H1 (cell line): ENCODE measurements at regions not wholly inside any gene's neighbourhood (a gene's known extent, or its start where the extent isn't known, plus 50 kb on each side); places are given as distances from the start of the nearest gene placed in this dataset.
A peak's percentile ranks its signal among the peaks of the same experiment; 100 is the strongest.

Source experiments
- CTCF ChIA-PET: fragments of 300-600 bp; sonication (Branson Sonifier 250); formaldehyde crosslinking; loops from one replicate; lab custom pipeline; 2021; ENCODE audit not compliant: partially characterized antibody; lab: Charles Lee
- POLR2A ChIA-PET: fragments of 300-600 bp; sonication (Branson Sonifier 250); formaldehyde crosslinking; loops from one replicate; lab custom pipeline; 2021; ENCODE audit warnings: inconsistent platforms; ENCODE audit not compliant: partially characterized antibody; lab: Charles Lee
- DNase-seq, 2 experiments: peaks; one replicate each; pipeline versions ENCODE4 v3.0.0 to v3.0.0-alpha.2; 2010 to 2022; ENCODE audit warnings: low spot score in 2 of 2, low read depth in 1 of 2, mixed read lengths in 1 of 2
- FAIRE-seq: peaks from 2 replicates; lab custom pipeline; 2011; peaks lifted over from hg19 to GRCh38; lab: Jason Lieb, UNC
- H2AFZ ChIP-seq: 2 replicates; pipeline ENCODE4 v1.8.1; 2012; ENCODE audit warnings: low read length, inconsistent platforms
- H2AK5ac ChIP-seq: 2 replicates; pipeline ENCODE4 v1.6.1; 2013; ENCODE audit warnings: low read depth, low read length
- H2BK120ac ChIP-seq: replicated peaks from 2 replicates; pipeline ENCODE3; 2013; ENCODE audit warnings: low read depth, low read length, inconsistent platforms
- H2BK12ac ChIP-seq: 2 replicates; pipeline ENCODE4 v1.6.1; 2013; ENCODE audit warnings: low read depth, low read length
- H2BK15ac ChIP-seq: 2 replicates; pipeline ENCODE4 v1.6.1; 2013; ENCODE audit warnings: low read length
- H2BK20ac ChIP-seq: 2 replicates; pipeline ENCODE4 v1.6.1; 2013; ENCODE audit warnings: low read length
- H2BK5ac ChIP-seq: 2 replicates; pipeline ENCODE4 v1.6.1; 2013; ENCODE audit warnings: low read depth, low read length
- H3K14ac ChIP-seq: 2 replicates; pipeline ENCODE4 v1.6.1; 2013; ENCODE audit warnings: inconsistent platforms; ENCODE audit not compliant: insufficient read length
- H3K18ac ChIP-seq: 2 replicates; pipeline ENCODE4 v1.6.1; 2013; ENCODE audit warnings: low read length; ENCODE audit errors: extremely low read depth
- H3K23ac ChIP-seq: 2 replicates; pipeline ENCODE4 v1.6.1; 2013; ENCODE audit warnings: inconsistent platforms; ENCODE audit not compliant: insufficient read length
- H3K23me2 ChIP-seq: 2 replicates; pipeline ENCODE4 v1.6.1; 2013; ENCODE audit warnings: low read depth, low read length
- H3K27ac ChIP-seq: 2 replicates; pipeline ENCODE4 v1.6.1; 2011; ENCODE audit warnings: low read depth, low read length, inconsistent platforms
- H3K27me3 ChIP-seq, 4 experiments: replicated peaks in 1 of 4; 1 replicate in 1 of 4; 2 replicates in 3 of 4; pipeline versions ENCODE4 v1.6.1 to v1.8.1; 2011 to 2013; ENCODE audit warnings: low read length in 3 of 4, mild to moderate bottlenecking in 3 of 4, inconsistent platforms in 2 of 4, mixed read lengths in 2 of 4, moderate library complexity in 1 of 4; ENCODE audit not compliant: control insufficient read depth in 3 of 4, insufficient read depth in 3 of 4; ENCODE audit errors: extremely low read depth in 1 of 4
- H3K36me3 ChIP-seq, 4 experiments: 2 replicates each; pipeline versions ENCODE4 v1.6.1 to v1.8.1; 2011 to 2013; ENCODE audit warnings: mild to moderate bottlenecking in 4 of 4, low read length in 3 of 4, moderate library complexity in 2 of 4, control low read depth in 1 of 4, inconsistent platforms in 1 of 4; ENCODE audit not compliant: insufficient read depth in 4 of 4, control insufficient read depth in 2 of 4
- H3K4ac ChIP-seq: replicated peaks from 2 replicates; pipeline ENCODE3; 2013; ENCODE audit warnings: low read length, low read depth, mixed read lengths, inconsistent platforms; ENCODE audit not compliant: insufficient read length
- H3K4me1 ChIP-seq, 4 experiments: replicated peaks in 1 of 4; 1 replicate in 1 of 4; 2 replicates in 3 of 4; pipeline versions ENCODE4 v1.6.1 to v1.8.1; 2011 to 2013; ENCODE audit warnings: low read length in 3 of 4, inconsistent platforms in 2 of 4, mixed read lengths in 1 of 4; ENCODE audit not compliant: insufficient read depth in 4 of 4, control insufficient read depth in 3 of 4
- H3K4me2 ChIP-seq, 2 experiments: 2 replicates each; pipeline versions ENCODE4 v1.6.1 to v1.8.1; 2011 to 2013; ENCODE audit warnings: low read depth in 2 of 2, low read length in 2 of 2, control low read depth in 1 of 2, inconsistent platforms in 1 of 2, mild to moderate bottlenecking in 1 of 2; ENCODE audit not compliant: insufficient read depth in 1 of 2
- H3K4me3 ChIP-seq, 4 experiments: fragments of 200-600, 300-600 bp in 1 of 4; sonication (generic), shearing (Covaris generic), sonication (Bioruptor Twin) in 1 of 4; 2 replicates each; pipeline versions ENCODE4 v1.5.1 to v1.8.1; 2011 to 2016; ENCODE audit warnings: low read length in 4 of 4, low read depth in 3 of 4, control low read depth in 2 of 4, inconsistent platforms in 2 of 4, mild to moderate bottlenecking in 2 of 4, mixed read lengths in 1 of 4, moderate library complexity in 1 of 4; ENCODE audit not compliant: insufficient read depth in 2 of 4; ENCODE audit errors: extremely low read depth in 1 of 4
- H3K56ac ChIP-seq: replicated peaks from 2 replicates; pipeline ENCODE3; 2013; ENCODE audit warnings: low read depth, mild to moderate bottlenecking, mixed read lengths, low read length, inconsistent platforms; ENCODE audit not compliant: insufficient read length
- H3K79me1 ChIP-seq: 2 replicates; pipeline ENCODE4 v1.6.1; 2013; ENCODE audit warnings: low read depth, low read length, control low read depth
- H3K79me2 ChIP-seq, 2 experiments: 2 replicates each; pipeline versions ENCODE4 v1.6.1 to v1.8.1; 2012 to 2013; ENCODE audit warnings: low read length in 2 of 2, mild to moderate bottlenecking in 2 of 2, inconsistent platforms in 1 of 2; ENCODE audit not compliant: insufficient read depth in 2 of 2, control insufficient read depth in 1 of 2
- H3K9ac ChIP-seq, 4 experiments: replicated peaks in 1 of 4; 1 replicate in 1 of 4; 2 replicates in 3 of 4; pipeline versions ENCODE4 v1.6.1 to v1.8.1; 2011 to 2013; ENCODE audit warnings: low read depth in 3 of 4, low read length in 3 of 4, control low read depth in 2 of 4, mild to moderate bottlenecking in 2 of 4, moderate library complexity in 2 of 4, inconsistent platforms in 1 of 4; ENCODE audit errors: extremely low read depth in 1 of 4
- H3K9me3 ChIP-seq, 2 experiments: 2 replicates each; pipeline versions ENCODE4 v1.6.1 to v1.8.1; 2012 to 2013; ENCODE audit warnings: mild to moderate bottlenecking in 2 of 2, moderate library complexity in 2 of 2, control low read depth in 1 of 2, inconsistent platforms in 1 of 2, low read depth in 1 of 2, low read length in 1 of 2, mixed read lengths in 1 of 2; ENCODE audit not compliant: insufficient read depth in 2 of 2
- H4K20me1 ChIP-seq, 2 experiments: replicated peaks in 1 of 2; 2 replicates each; pipeline versions ENCODE3 to v1.8.1; 2011 to 2013; ENCODE audit warnings: inconsistent platforms in 2 of 2, low read length in 2 of 2, mild to moderate bottlenecking in 1 of 2; ENCODE audit not compliant: insufficient read depth in 2 of 2, control insufficient read depth in 1 of 2
- H4K5ac ChIP-seq: 2 replicates; pipeline ENCODE4 v1.6.1; 2013; ENCODE audit warnings: low read length, low read depth, mixed read lengths, inconsistent platforms; ENCODE audit not compliant: insufficient read length
- H4K8ac ChIP-seq: 2 replicates; pipeline ENCODE4 v1.8.0; 2013; ENCODE audit warnings: mild to moderate bottlenecking, moderate library complexity, low read length, inconsistent platforms; ENCODE audit not compliant: insufficient read depth; ENCODE audit errors: extremely low read depth
- H4K91ac ChIP-seq: replicated peaks from 2 replicates; pipeline ENCODE3; 2013; ENCODE audit warnings: low read length, mixed read lengths, inconsistent platforms; ENCODE audit not compliant: insufficient read length
- BACH1 ChIP-seq: IDR thresholded peaks from 2 replicates; pipeline ENCODE4 v1.6.1; 2012; ENCODE audit warnings: low read length, improper control_type of control experiment
- BCL11A ChIP-seq, 2 experiments: IDR thresholded peaks; one replicate each; pipeline ENCODE4 v1.6.1; 2011; ENCODE audit warnings: low read depth in 2 of 2, low read length in 2 of 2, mild to moderate bottlenecking in 2 of 2
- FOSL1 ChIP-seq: IDR thresholded peaks from 2 replicates; pipeline ENCODE4 v1.6.1; 2011; ENCODE audit warnings: mild to moderate bottlenecking, low read depth, low read length, moderate library complexity; ENCODE audit not compliant: insufficient read depth
- GTF2F1 ChIP-seq: IDR thresholded peaks from 2 replicates; pipeline ENCODE4 v1.6.1; 2012; ENCODE audit warnings: low read depth, low read length, improper control_type of control experiment, borderline replicate concordance
- JUND ChIP-seq: IDR thresholded peaks from 2 replicates; pipeline ENCODE4 v1.6.1; 2011; ENCODE audit warnings: mild to moderate bottlenecking, improper control_type of control experiment, low read length
- RAD21 ChIP-seq, 2 experiments: IDR thresholded peaks in 1 of 2; conservative IDR thresholded peaks in 1 of 2; 2 replicates each; pipeline ENCODE4 v1.6.1; 2011; ENCODE audit warnings: low read depth in 2 of 2, low read length in 2 of 2, improper control_type of control experiment in 1 of 2, inconsistent platforms in 1 of 2, mild to moderate bottlenecking in 1 of 2, moderate library complexity in 1 of 2
- SAP30 ChIP-seq: fragments of 300-600 bp; sonication (generic); IDR thresholded peaks from 2 replicates; pipeline ENCODE4 v1.7.1; 2012; ENCODE audit warnings: low read length, moderate library complexity, mild to moderate bottlenecking, inconsistent platforms; ENCODE audit not compliant: insufficient read depth, insufficient replicate concordance
- WGBS, 2 experiments: shearing (Covaris generic) in 1 of 2; methylation state at CpG; one replicate each; pipeline versions ENCODE4 v1.1.6 to v1.1.7; 2013 to 2015; ENCODE audit warnings: low lambda C conversion rate in 2 of 2, mixed read lengths in 2 of 2, inconsistent platforms in 1 of 2, low coverage in 1 of 2, missing lambda C conversion rate in 1 of 2; ENCODE audit not compliant: insufficient replicate concordance in 2 of 2, insufficient coverage in 1 of 2, insufficient read length in 1 of 2; ENCODE audit errors: extremely low coverage in 1 of 2, missing lambda C conversion rate in 1 of 2; 5-methylcytosine and 5-hydroxymethylcytosine counted together
- TF ChIP-seq, protein P1 (sequence below), 3 experiments: IDR thresholded peaks; 1 replicate in 2 of 3; 2 replicates in 1 of 3; pipeline versions ENCODE4 v1.5.1 to v1.6.1; 2011; ENCODE audit warnings: low read length in 3 of 3, mild to moderate bottlenecking in 3 of 3, inconsistent platforms in 2 of 3, low read depth in 1 of 3, moderate library complexity in 1 of 3; ENCODE audit not compliant: insufficient read depth in 1 of 3; ENCODE audit errors: control extremely low read depth in 1 of 3

DNA sequence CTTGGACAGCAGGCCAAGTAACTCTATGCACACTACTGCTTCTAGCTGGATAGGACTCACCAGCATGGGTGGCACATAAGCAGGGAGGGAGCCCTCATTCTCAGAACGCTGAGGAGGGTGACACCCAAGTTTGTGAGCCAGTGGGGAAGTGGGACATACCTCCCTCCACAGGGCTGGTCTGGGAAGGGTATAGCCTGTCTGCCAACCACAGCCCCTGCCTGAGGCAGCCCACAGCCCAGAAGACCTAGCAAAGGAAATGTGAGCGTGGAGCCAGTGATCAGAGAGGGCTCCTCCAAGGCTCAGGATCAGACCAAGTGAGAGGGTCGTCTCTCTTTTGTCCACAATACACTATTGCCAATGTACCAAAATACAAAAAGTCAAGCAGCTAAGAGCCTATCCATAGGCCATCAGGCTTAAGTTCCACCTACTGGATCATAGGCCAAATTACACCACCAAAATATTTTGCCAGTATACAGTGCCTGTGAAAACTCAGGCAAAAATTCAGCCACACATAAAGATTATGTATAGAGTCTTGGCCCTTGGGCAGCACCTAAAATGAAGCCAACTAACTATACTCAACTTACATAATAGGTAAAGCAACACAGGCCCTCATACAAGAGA is 1203.1 kb downstream of the PCDH18 start:
- POLR2A ChIA-PET = no interaction called here

More for the DNA sequence above, 1203.1 kb downstream of the PCDH18 start:
- Histone ChIP-seq H2BK15ac (0 out of 2 replicates have a peak overlapping the region, but pooled peaks have one; percentile 31), H3K27ac (no peak overlapping the region), H4K8ac (no peak overlapping the region), H2BK12ac (no peak overlapping the region; the same call in 1 of the 2 replicates), H3K18ac (no peak overlapping the region), H3K4me2 (no peak overlapping the region), H3K4me1 (no peaks in the 10 kb centered on the region), H2AK5ac (no peak overlapping the region), H4K91ac (peak overlapping the region; percentile 6), H3K23me2 (no peaks in the 10 kb centered on the region), H3K23ac (no peak overlapping the region), H3K4me3 (no peak overlapping the region), H2BK120ac (no peak overlapping the region), H3K79me1 (no peaks in the 10 kb centered on the region), H3K56ac (no peak overlapping the region), H3K14ac (no peak overlapping the region), H3K36me3 (no peaks in the 10 kb centered on the region), H2BK20ac (0 out of 2 replicates have a peak overlapping the region, but pooled peaks have one; percentile 21), H3K27me3 (no peaks in the 10 kb centered on the region), H2BK5ac (no peak overlapping the region), H3K79me2 (no peaks in the 10 kb centered on the region), H4K20me1 (no peaks in the 10 kb centered on the region), H3K9ac (no peak overlapping the region), H4K5ac (no peak overlapping the region), H2AFZ (peak overlapping the region; percentile 63)
- FAIRE-seq = peak; percentile 28
- peak in 1 of 2 experiments; percentile 46 for DNase-seq
- 85% methylated on average over 3 of the region's 3 CpGs; no CpG with 5 or more reads in 1 of the 2 experiments for WGBS, 2 experiments
- CTCF ChIA-PET = interaction anchor here (0.6 to 3.2 kb wide), 18 partner anchors 8 to 338 kb away, joined by 3 to 13 read pairs (median 4); no protein-coding TSS in a partner anchor
- TF ChIP-seq FOSL1 (no peak), BCL11A (IDR thresholded peaks at IDR 0.05; ENCODE audit: low read depth in 2 of 2, low read length in 2 of 2) (no peak), GTF2F1 (no peak), BACH1 (no peak), JUND (no peak), SAP30 (no peak), RAD21 (IDR thresholded peaks at IDR 0.05 in 1 of 2, conservative IDR thresholded peaks at IDR 0.05 in 1 of 2; ENCODE audit: low read depth in 2 of 2, low read length in 2 of 2) (peak; percentile 40 to 59; a peak in 3 of 4 replicates)
- TF ChIP-seq, protein P1, sequence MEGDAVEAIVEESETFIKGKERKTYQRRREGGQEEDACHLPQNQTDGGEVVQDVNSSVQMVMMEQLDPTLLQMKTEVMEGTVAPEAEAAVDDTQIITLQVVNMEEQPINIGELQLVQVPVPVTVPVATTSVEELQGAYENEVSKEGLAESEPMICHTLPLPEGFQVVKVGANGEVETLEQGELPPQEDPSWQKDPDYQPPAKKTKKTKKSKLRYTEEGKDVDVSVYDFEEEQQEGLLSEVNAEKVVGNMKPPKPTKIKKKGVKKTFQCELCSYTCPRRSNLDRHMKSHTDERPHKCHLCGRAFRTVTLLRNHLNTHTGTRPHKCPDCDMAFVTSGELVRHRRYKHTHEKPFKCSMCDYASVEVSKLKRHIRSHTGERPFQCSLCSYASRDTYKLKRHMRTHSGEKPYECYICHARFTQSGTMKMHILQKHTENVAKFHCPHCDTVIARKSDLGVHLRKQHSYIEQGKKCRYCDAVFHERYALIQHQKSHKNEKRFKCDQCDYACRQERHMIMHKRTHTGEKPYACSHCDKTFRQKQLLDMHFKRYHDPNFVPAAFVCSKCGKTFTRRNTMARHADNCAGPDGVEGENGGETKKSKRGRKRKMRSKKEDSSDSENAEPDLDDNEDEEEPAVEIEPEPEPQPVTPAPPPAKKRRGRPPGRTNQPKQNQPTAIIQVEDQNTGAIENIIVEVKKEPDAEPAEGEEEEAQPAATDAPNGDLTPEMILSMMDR (IDR thresholded peaks at IDR 0.05; ENCODE audit: control extremely low read depth in 1 of 3, insufficient read depth in 1 of 3, low read depth in 1 of 3, low read length in 3 of 3) = peak in 1 of 3 experiments; percentile 30; a peak in 1 of 4 replicates
- TF ChIP-seq, all 59 proteins: peak for 2
- no peak overlapping the region for H3K4ac ChIP-seq
- no peaks in the 10 kb centered on the region for H3K9me3 ChIP-seq
